ENCODE measurements at regions not wholly inside any gene's neighbourhood (a gene's known extent, or its start where the extent isn't known, plus 50 kb on each side); places are given as distances from the start of the nearest gene placed in this dataset.

DNA sequence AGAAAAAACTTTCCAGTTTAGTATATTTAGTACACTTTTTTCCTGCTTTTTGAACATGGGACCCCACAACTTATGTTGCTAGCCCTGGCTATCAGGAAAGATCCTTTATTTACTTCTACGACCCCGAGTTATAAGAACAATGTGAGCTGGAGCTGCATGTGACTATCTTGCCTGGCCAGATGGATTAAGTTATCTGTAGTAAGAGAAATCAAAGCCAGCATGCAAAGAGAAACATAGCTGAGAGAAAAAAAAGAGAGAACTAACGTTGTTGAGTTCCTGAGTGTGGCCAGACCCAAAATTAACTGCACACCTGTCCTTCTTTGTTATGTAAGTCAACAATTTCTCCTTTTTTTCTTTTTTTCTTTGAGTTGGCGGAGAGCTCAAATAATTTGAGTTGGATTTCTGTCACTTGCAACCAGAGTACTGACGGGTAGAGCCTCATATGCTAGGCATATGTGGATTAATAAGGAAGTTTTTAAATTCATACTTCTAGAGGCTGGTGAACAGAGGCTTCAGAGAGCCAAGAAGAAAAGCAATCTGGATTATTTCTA lies 219.5 kb downstream of the HACE1 start:
- no peak overlapping the region for H3K27ac ChIP-seq (ENCODE audit: low read depth, low read length)
- no peaks in the 10 kb centered on the region for H3K27me3 ChIP-seq (ENCODE audit: control insufficient read depth, insufficient read depth, low read length)
- H3K9ac ChIP-seq (ENCODE audit: low read length): no peak overlapping the region
- H3K4me1 ChIP-seq (ENCODE audit: control insufficient read depth, insufficient read depth, low read length): no peaks in the 10 kb centered on the region
- no peaks in the 10 kb centered on the region for H3K36me3 ChIP-seq (ENCODE audit: control insufficient read depth, insufficient read depth, low read length)
- no peaks in the 10 kb centered on the region for H3K9me3 ChIP-seq (ENCODE audit: control insufficient read depth, insufficient read depth, low read depth, low read length)
- no peak overlapping the region for H3K4me3 ChIP-seq (ENCODE audit: low read depth, low read length)

DNA sequence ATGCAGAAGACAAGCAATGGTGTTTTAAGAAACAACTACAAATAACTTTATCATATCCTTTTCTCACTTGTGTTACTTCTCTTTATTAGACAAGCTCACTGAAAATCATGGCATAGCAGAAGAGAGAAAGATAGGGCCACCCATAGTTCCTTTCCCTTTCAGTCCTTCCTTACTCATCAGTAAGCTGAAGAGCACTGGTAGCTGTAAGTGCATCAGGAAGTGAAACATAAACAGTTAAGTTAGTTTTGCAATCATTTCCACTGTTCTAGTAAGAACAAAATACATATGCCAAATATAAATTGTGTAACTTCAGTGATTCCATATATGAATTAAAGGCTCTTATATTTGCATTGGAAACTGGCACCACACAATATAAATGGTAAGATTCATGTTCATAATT lies 220.1 kb downstream of the HACE1 start:
- Histone ChIP-seq H3K4me3 (ENCODE audit: low read depth, low read length) (no peak overlapping the region), H3K27me3 (ENCODE audit: control insufficient read depth, insufficient read depth, low read length) (no peaks in the 10 kb centered on the region), H3K27ac (ENCODE audit: low read depth, low read length) (no peak overlapping the region), H3K36me3 (ENCODE audit: control insufficient read depth, insufficient read depth, low read length) (no peaks in the 10 kb centered on the region), H3K9me3 (ENCODE audit: control insufficient read depth, insufficient read depth, low read depth, low read length) (no peaks in the 10 kb centered on the region), H3K9ac (ENCODE audit: low read length) (no peak overlapping the region), H3K4me1 (ENCODE audit: control insufficient read depth, insufficient read depth, low read length) (no peaks in the 10 kb centered on the region)

DNA sequence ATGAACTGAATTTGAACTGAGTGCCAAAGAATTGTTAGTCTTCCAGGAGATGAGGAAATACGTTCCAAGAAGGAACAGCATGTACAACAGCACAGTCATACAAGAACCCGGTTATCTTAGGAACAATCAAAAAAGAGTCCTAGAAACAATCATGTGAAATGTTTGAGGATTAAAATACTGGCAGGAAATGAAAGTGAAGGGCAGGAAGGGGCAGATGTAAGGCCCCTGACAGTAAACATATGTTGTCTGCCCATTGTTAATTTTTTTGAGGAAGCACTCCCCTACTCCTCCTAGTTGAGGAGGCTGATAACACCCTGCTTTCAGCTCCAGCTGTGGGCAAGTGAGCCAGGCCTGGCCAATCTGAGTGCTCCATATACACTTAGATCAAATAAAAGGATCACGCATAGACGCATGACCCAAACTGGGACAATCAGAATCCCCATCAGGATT lies 220.9 kb downstream of the HACE1 start:
- Histone ChIP-seq H3K4me3 (ENCODE audit: low read depth, low read length) (no peak overlapping the region), H3K4me1 (ENCODE audit: control insufficient read depth, insufficient read depth, low read length) (no peaks in the 10 kb centered on the region), H3K9me3 (ENCODE audit: control insufficient read depth, insufficient read depth, low read depth, low read length) (no peaks in the 10 kb centered on the region), H3K27ac (ENCODE audit: low read depth, low read length) (no peak overlapping the region), H3K27me3 (ENCODE audit: control insufficient read depth, insufficient read depth, low read length) (no peaks in the 10 kb centered on the region), H3K36me3 (ENCODE audit: control insufficient read depth, insufficient read depth, low read length) (no peaks in the 10 kb centered on the region), H3K9ac (ENCODE audit: low read length) (no peak overlapping the region)

DNA sequence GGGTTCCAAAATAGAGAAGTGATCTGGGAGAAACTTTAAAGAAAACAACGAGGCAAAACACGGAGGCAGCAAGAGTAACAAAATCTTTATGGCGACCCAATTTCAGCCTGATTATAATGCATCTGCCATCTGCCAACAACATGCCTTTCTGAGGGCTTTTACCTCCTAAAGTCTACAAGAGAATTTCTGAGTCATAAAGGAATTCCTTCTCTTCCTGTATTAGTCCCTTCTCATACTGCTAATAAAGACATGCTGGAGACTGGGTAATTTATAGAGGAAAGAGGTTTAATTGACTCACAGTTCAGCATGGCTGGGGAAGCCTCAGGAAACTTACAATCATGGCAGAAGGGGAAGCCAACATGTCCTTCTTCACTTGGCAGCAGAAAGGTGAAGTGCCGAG lies 226.6 kb downstream of the HACE1 start:
- H3K9ac ChIP-seq (ENCODE audit: low read length): no peak overlapping the region
- no peaks in the 10 kb centered on the region for H3K9me3 ChIP-seq (ENCODE audit: control insufficient read depth, insufficient read depth, low read depth, low read length)
- H3K4me3 ChIP-seq (ENCODE audit: low read depth, low read length): no peak overlapping the region
- peaks cover 14% of the 10 kb centered on the region for H3K4me1 ChIP-seq (ENCODE audit: control insufficient read depth, insufficient read depth, low read length)
- H3K36me3 ChIP-seq (ENCODE audit: control insufficient read depth, insufficient read depth, low read length): no peaks in the 10 kb centered on the region
- no peak overlapping the region for H3K27ac ChIP-seq (ENCODE audit: low read depth, low read length)
- H3K27me3 ChIP-seq (ENCODE audit: control insufficient read depth, insufficient read depth, low read length): no peaks in the 10 kb centered on the region

DNA sequence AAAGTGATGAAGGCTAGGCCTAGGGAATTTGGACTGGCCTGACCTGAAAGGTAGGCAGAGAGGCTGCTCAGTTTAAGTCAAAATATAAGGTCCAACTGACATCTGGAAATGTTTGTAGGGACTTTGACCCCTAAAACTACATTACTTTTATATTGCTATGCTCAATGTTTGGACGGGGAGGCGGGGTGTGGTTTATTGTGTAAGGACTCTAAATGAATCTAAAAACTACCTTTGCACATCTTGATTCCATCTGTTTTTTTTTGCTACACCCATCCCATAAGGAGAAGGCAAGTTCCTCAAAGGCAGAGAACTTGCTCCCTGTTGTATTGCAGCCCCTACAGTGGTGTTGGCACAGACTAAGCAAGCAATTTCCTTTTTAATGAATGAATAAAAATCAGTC lies 227.1 kb downstream of the HACE1 start:
- Histone ChIP-seq H3K4me1 (ENCODE audit: control insufficient read depth, insufficient read depth, low read length) (peaks cover 14% of the 10 kb centered on the region), H3K27me3 (ENCODE audit: control insufficient read depth, insufficient read depth, low read length) (no peaks in the 10 kb centered on the region), H3K36me3 (ENCODE audit: control insufficient read depth, insufficient read depth, low read length) (no peaks in the 10 kb centered on the region), H3K9ac (ENCODE audit: low read length) (no peak overlapping the region), H3K4me3 (ENCODE audit: low read depth, low read length) (no peak overlapping the region), H3K27ac (ENCODE audit: low read depth, low read length) (no peak overlapping the region), H3K9me3 (ENCODE audit: control insufficient read depth, insufficient read depth, low read depth, low read length) (no peaks in the 10 kb centered on the region)

DNA sequence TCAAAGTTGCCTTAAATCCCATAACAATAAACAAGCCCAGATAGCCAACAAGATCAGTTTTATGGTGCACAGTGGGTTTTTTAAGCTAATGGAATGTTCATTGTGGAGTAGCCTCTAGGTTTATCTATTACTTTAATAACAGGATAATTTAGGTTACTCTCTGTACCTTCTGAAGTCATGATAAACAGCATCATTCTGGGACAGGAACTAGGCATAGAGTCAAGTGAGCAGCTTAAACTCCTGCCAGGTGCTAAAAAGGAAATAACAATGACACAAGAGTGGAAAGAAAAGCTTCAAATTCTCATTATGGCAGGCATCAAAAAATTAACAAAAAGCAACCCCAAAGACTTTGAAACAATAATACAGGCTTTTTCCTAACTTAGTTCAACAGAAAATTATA lies 228.8 kb downstream of the HACE1 start:
- Histone ChIP-seq H3K4me3 (ENCODE audit: low read depth, low read length) (no peak overlapping the region), H3K36me3 (ENCODE audit: control insufficient read depth, insufficient read depth, low read length) (no peaks in the 10 kb centered on the region), H3K4me1 (ENCODE audit: control insufficient read depth, insufficient read depth, low read length) (peaks cover 14% of the 10 kb centered on the region), H3K9ac (ENCODE audit: low read length) (no peak overlapping the region), H3K27ac (ENCODE audit: low read depth, low read length) (no peak overlapping the region), H3K9me3 (ENCODE audit: control insufficient read depth, insufficient read depth, low read depth, low read length) (no peaks in the 10 kb centered on the region), H3K27me3 (ENCODE audit: control insufficient read depth, insufficient read depth, low read length) (no peaks in the 10 kb centered on the region)

DNA sequence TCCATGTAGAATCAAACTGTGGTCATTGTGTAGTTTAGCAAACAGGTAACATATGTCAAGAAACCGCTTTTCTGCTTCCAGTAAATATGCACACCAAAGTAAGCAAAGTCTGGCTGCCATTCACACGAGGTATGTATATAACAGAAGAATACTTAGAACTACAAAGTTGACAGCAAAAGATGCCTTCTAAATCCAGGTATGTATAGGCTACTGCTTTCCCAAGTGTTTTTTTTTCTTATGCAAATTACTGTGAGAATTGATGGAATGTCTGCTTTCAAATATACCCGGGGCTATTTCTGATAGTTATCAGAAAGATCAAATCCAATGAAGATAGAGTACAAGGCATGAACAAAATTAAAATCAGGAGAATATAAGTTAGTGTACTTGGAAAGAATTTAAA lies 229.2 kb downstream of the HACE1 start:
- Histone ChIP-seq H3K9ac (ENCODE audit: low read length) (no peak overlapping the region), H3K4me3 (ENCODE audit: low read depth, low read length) (no peak overlapping the region), H3K4me1 (ENCODE audit: control insufficient read depth, insufficient read depth, low read length) (peaks cover 14% of the 10 kb centered on the region), H3K36me3 (ENCODE audit: control insufficient read depth, insufficient read depth, low read length) (no peaks in the 10 kb centered on the region), H3K9me3 (ENCODE audit: control insufficient read depth, insufficient read depth, low read depth, low read length) (no peaks in the 10 kb centered on the region), H3K27ac (ENCODE audit: low read depth, low read length) (no peak overlapping the region), H3K27me3 (ENCODE audit: control insufficient read depth, insufficient read depth, low read length) (no peaks in the 10 kb centered on the region)

DNA sequence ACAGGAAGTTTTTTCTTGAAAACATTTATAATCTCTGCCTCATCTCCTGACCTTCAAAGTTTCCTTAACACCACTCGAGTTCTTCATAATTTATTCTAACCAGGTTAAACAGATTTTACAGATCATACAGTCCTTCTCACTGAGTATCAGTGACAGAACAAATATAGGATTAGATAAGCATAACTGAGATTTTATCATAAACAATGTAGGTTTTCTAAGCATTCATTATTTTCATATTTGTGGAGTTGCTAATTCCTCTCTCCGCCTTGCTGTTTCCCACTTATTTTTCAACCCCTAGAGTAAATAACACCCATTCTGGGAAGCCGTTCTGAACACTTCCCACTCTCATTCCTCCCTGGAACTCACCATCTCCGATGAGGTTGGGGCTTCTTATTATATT lies 229.9 kb downstream of the HACE1 start:
- H3K4me1 ChIP-seq (ENCODE audit: control insufficient read depth, insufficient read depth, low read length): peaks cover 14% of the 10 kb centered on the region
- H3K9me3 ChIP-seq (ENCODE audit: control insufficient read depth, insufficient read depth, low read depth, low read length): no peaks in the 10 kb centered on the region
- H3K27ac ChIP-seq (ENCODE audit: low read depth, low read length): no peak overlapping the region
- H3K36me3 ChIP-seq (ENCODE audit: control insufficient read depth, insufficient read depth, low read length): no peaks in the 10 kb centered on the region
- no peak overlapping the region for H3K4me3 ChIP-seq (ENCODE audit: low read depth, low read length)
- H3K9ac ChIP-seq (ENCODE audit: low read length): no peak overlapping the region
- no peaks in the 10 kb centered on the region for H3K27me3 ChIP-seq (ENCODE audit: control insufficient read depth, insufficient read depth, low read length)

DNA sequence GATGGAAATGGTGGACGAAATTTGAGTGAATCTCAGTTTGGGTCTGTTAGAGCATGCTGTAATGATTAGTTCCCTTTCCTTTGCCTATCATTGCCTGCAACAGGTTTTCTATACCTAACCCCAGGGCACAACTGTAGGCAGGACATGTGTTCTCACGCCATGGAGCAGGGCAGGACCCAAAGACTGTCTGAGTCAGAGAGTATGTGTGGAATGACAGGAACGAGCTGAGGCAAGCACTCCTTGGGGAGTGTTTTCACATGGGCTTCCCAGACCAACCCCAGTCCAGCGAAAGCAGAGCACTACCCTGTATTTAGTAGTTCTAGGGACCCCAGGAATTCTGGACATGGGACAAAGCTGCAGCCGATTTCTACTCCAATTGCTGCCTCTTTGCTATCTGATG lies 234.2 kb downstream of the HACE1 start:
- Histone ChIP-seq H3K9ac (ENCODE audit: low read length) (no peak overlapping the region), H3K27ac (ENCODE audit: low read depth, low read length) (no peak overlapping the region), H3K36me3 (ENCODE audit: control insufficient read depth, insufficient read depth, low read length) (no peaks in the 10 kb centered on the region), H3K27me3 (ENCODE audit: control insufficient read depth, insufficient read depth, low read length) (no peaks in the 10 kb centered on the region), H3K4me3 (ENCODE audit: low read depth, low read length) (no peak overlapping the region), H3K9me3 (ENCODE audit: control insufficient read depth, insufficient read depth, low read depth, low read length) (no peaks in the 10 kb centered on the region), H3K4me1 (ENCODE audit: control insufficient read depth, insufficient read depth, low read length) (peaks cover 9% of the 10 kb centered on the region)

DNA sequence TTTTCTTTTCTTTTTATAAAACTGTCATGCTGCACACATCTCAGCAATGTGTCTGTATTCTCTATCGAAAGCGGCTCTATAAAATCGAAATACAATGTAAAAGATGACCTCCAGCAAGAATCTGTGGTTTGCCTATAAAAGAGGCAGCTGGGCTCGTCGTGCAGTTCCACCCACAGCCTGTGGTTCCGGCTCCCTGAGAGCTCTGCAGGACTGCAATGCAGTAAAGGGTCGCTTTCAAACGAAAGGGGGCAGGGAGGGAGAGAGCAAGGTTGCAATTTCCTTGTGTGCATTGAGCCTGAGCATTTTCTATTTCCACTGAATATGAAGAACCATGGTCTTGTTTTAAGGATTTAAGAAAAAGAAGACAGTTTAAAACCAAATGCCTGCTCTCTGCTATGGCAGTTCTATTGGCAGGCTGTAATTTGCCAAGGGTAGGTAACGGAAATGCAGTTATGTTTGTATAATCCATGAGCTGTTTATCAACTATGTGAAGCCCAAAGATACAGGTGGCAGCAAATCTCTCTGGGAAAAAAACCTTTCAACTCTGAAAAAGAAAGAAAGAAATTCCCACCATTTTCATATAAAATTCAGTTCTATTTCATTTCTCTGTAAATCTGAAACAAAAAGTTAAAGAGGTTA lies 236.5 kb downstream of the HACE1 start:
- no peaks in the 10 kb centered on the region for H3K9me3 ChIP-seq (ENCODE audit: control insufficient read depth, insufficient read depth, low read depth, low read length)
- H3K4me3 ChIP-seq (ENCODE audit: low read depth, low read length): no peak overlapping the region
- no peaks in the 10 kb centered on the region for H3K36me3 ChIP-seq (ENCODE audit: control insufficient read depth, insufficient read depth, low read length)
- no peaks in the 10 kb centered on the region for H3K27me3 ChIP-seq (ENCODE audit: control insufficient read depth, insufficient read depth, low read length)
- H3K9ac ChIP-seq (ENCODE audit: low read length): no peak overlapping the region
- no peaks in the 10 kb centered on the region; the same call in 1 of the 2 replicates for H3K4me1 ChIP-seq (ENCODE audit: control insufficient read depth, insufficient read depth, low read length)
- H3K27ac ChIP-seq (ENCODE audit: low read depth, low read length): no peak overlapping the region

DNA sequence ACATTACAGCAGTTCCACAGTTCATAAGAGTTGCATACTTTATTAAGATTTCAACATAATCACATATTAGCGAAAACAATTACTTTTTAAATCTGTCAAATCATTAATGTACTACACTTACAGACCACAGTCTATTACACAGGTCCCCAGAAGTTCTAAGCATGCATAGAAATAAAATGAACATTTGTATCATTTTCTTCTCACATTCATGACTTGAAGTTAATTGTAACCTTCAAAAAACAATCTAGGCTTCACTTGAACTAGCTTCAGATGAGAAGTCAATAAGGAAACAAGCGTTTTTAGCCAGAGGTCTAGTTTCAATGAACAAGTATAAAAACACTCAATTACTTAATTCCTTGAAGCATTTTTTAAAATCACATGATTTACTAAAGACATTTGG lies 238.3 kb downstream of the HACE1 start:
- H3K9ac ChIP-seq (ENCODE audit: low read length): no peak overlapping the region
- no peak overlapping the region for H3K4me3 ChIP-seq (ENCODE audit: low read depth, low read length)
- no peaks in the 10 kb centered on the region; the same call in 1 of the 2 replicates for H3K4me1 ChIP-seq (ENCODE audit: control insufficient read depth, insufficient read depth, low read length)
- no peaks in the 10 kb centered on the region for H3K27me3 ChIP-seq (ENCODE audit: control insufficient read depth, insufficient read depth, low read length)
- H3K9me3 ChIP-seq (ENCODE audit: control insufficient read depth, insufficient read depth, low read depth, low read length): no peaks in the 10 kb centered on the region
- H3K36me3 ChIP-seq (ENCODE audit: control insufficient read depth, insufficient read depth, low read length): no peaks in the 10 kb centered on the region
- no peak overlapping the region for H3K27ac ChIP-seq (ENCODE audit: low read depth, low read length)

All from HUES6 (cell line).